Occipital lobe (tissue), 1 donor: ENCODE measurements at regions not wholly inside any gene's neighbourhood (a gene's known extent, or its start where the extent isn't known, plus 50 kb on each side); places are given as distances from the start of the nearest gene placed in this dataset.
"Not testable (repeated sequence)": the region's sequence is repeated elsewhere in the genome, so short reads cannot be mapped to it uniquely, and the experiment has no call there.

Source experiments
- DNase-seq: peaks from one replicate; lab custom pipeline; 2025; lab: John Stamatoyannopoulos, UW

- DNase-seq = no peak
These were observed 102.7 kb downstream of the TMEM215 start for GRCh38 chr9:32886021-32886420.

- not testable (repeated sequence) for DNase-seq
These were observed 106.9 kb downstream of the APTX start for GRCh38 chr9:32894485-32894884.

- DNase-seq = no peak
These were observed 102.2 kb downstream of the APTX start for GRCh38 chr9:32899181-32899580.

- DNase-seq = no peak
These were observed 101.7 kb downstream of the APTX start for GRCh38 chr9:32899761-32900160.

GRCh38 chr9:32906213-32906612, 95.2 kb downstream of the APTX start:
- DNase-seq = no peak

- DNase-seq = no peak
These were observed 85.6 kb downstream of the APTX start for GRCh38 chr9:32915802-32916201.

GRCh38 chr9:32918628-32919027, 82.8 kb downstream of the APTX start:
- no peak for DNase-seq
